HUES6 (cell line): ENCODE measurements at regions not wholly inside any gene's neighbourhood (a gene's known extent, or its start where the extent isn't known, plus 50 kb on each side); places are given as distances from the start of the nearest gene placed in this dataset.

Source experiments
- H3K27ac ChIP-seq: 2 replicates; pipeline ENCODE4 v1.7.0; 2013; ENCODE audit warnings: low read depth, mild to moderate bottlenecking, low read length, inconsistent platforms
- H3K27me3 ChIP-seq: 2 replicates; pipeline ENCODE4 v1.6.1; 2013; ENCODE audit warnings: low read length; ENCODE audit not compliant: control insufficient read depth, insufficient read depth
- H3K36me3 ChIP-seq: 2 replicates; pipeline ENCODE4 v1.6.1; 2013; ENCODE audit warnings: low read length; ENCODE audit not compliant: control insufficient read depth, insufficient read depth
- H3K4me1 ChIP-seq: 2 replicates; pipeline ENCODE4 v1.6.1; 2013; ENCODE audit warnings: low read length; ENCODE audit not compliant: control insufficient read depth, insufficient read depth
- H3K4me3 ChIP-seq: 2 replicates; pipeline ENCODE4 v1.5.1; 2013; ENCODE audit warnings: low read depth, low read length
- H3K9ac ChIP-seq: one replicate; pipeline ENCODE4 v1.6.1; 2013; ENCODE audit warnings: mild to moderate bottlenecking, low read length
- H3K9me3 ChIP-seq: 2 replicates; pipeline ENCODE4 v1.6.1; 2013; ENCODE audit warnings: low read depth, low read length; ENCODE audit not compliant: control insufficient read depth, insufficient read depth

DNA sequence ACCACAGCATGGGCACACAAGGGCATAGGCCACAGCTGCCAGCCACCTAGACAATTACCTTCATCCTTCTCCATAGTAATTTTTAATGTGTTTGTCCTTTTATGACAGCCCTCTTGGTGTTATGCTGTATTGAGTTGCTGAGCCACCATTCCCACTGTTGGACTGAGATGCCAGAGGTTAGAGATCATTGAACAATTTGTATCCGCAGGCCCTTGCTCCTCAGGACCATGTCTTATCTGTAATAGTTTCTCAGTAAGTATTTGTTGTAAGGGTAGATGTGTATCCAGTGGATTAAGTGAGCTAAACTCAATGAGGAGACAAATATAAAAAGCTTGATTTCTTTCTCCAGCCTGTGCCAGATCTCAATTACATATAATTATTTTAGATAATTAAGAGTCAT, 832.8 kb upstream of the ID2 start:
- Histone ChIP-seq H3K4me3 (no peak overlapping the region), H3K27me3 (no peaks in the 10 kb centered on the region), H3K9me3 (no peaks in the 10 kb centered on the region), H3K27ac (no peak overlapping the region), H3K9ac (no peak overlapping the region), H3K36me3 (no peaks in the 10 kb centered on the region), H3K4me1 (peaks cover 16% of the 10 kb centered on the region; the same call in 1 of the 2 replicates)

DNA sequence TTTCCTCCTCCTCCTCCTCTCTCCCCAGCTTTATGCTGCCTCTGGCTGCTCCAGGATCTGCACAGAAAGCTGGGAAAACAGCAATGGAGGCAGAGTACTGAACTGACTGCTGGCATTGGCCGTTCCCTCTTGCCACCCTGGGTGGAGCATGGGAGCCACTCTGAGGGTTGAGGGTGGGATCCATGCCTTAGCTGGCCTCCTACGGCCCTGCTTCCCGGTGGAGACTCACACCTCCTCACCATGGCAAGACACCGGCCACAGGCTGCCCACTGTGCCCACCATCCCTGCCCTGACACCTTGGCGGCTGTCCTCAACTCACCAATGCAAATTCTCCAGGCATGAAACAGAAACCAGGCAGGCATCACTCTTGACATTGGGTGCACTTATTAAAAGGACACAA, 832.3 kb upstream of the ID2 start:
- no peak overlapping the region for H3K9ac ChIP-seq
- H3K4me3 ChIP-seq: no peak overlapping the region
- peaks cover 14% of the 10 kb centered on the region; the same call in 1 of the 2 replicates for H3K4me1 ChIP-seq
- H3K27me3 ChIP-seq: no peaks in the 10 kb centered on the region
- no peak overlapping the region for H3K27ac ChIP-seq
- no peaks in the 10 kb centered on the region for H3K9me3 ChIP-seq
- no peaks in the 10 kb centered on the region for H3K36me3 ChIP-seq

DNA sequence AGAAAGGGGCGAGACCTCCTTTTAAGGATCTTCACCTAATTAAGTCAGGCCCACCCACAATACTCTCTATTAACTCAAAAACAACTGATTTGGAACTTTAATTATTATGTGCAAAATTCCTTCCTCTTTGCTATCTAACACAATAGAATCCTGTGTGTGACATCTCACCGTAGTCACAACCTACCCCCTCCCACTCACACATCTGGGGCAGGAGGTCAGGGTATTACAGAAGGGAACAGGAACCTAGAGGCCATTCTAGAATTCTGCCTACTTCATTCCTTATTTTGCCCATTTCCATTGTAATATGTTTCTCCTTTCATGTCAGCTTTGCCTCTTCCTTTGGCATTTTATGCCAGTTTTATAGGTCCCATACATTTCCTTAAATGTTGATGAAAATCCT, 829.3 kb upstream of the ID2 start:
- peaks cover 10% of the 10 kb centered on the region; the same call in 1 of the 2 replicates for H3K4me1 ChIP-seq
- no peaks in the 10 kb centered on the region for H3K27me3 ChIP-seq
- H3K4me3 ChIP-seq: no peak overlapping the region
- no peaks in the 10 kb centered on the region for H3K36me3 ChIP-seq
- H3K27ac ChIP-seq: no peak overlapping the region
- H3K9me3 ChIP-seq: no peaks in the 10 kb centered on the region
- H3K9ac ChIP-seq: no peak overlapping the region

DNA sequence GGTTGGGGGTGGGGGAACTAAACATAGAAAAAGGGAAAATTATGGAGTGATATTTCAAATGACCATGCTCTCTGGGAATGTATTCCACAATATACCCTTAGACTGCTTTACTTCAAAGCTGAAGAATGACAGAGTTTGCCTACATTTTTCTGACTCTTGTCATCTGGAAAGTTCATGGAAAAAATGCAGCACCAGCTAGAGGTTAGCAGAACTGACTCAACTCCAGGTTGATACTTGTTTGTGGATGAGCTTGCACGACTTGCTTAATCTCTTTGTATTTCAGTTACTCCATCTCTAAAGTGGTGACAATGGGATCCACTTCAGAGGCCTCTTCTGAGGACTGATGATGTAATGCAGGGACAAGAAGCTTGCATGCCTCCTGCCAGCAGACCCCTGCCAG, 824.0 kb upstream of the ID2 start:
- Histone ChIP-seq H3K36me3 (peaks cover 5% of the 10 kb centered on the region; the same call in 1 of the 2 replicates), H3K4me3 (no peak overlapping the region), H3K27me3 (no peaks in the 10 kb centered on the region), H3K9me3 (no peaks in the 10 kb centered on the region), H3K27ac (no peak overlapping the region), H3K4me1 (peaks cover 7% of the 10 kb centered on the region), H3K9ac (no peak overlapping the region)

DNA sequence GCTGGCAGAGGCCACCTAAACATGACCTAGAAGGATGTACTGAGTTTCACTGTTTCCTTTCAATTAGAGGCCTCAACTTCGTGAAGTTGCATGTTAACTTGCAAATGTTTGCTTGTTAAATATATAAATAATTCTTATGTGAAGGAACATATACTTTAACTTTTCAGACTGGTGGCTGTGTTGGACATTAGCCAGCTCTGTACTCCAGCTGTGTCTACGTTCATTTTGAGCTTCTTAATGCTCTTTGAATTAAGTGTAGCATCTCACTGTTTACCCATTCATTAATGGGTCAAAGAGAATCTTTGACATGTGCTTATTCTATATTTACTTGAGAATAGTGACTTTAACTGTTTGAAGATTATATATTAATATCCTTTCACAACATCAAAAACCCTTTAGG, 823.2 kb upstream of the ID2 start:
- Histone ChIP-seq H3K27ac (no peak overlapping the region), H3K9me3 (no peaks in the 10 kb centered on the region), H3K27me3 (no peaks in the 10 kb centered on the region), H3K36me3 (peaks cover 12% of the 10 kb centered on the region), H3K9ac (no peak overlapping the region), H3K4me1 (peaks cover 7% of the 10 kb centered on the region), H3K4me3 (no peak overlapping the region)

DNA sequence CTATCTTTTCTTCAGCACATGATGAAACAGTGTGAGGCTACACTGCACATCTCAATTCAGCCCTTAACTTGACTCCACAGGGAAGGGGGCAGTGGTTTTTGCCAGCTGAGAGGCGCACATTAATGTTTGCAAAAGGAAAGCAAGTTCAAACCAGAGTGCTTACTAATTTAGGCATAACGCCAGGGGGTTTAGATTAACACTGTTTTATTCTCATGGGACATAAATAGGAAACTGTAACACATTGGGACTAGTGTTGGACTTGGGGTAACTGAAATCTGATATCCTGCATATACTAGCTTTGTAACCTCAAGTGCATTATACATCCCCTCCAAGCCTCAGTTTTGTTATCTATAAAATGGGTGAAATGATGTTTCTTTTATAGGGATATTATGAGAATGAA, 821.2 kb upstream of the ID2 start:
- no peaks in the 10 kb centered on the region for H3K9me3 ChIP-seq
- H3K27ac ChIP-seq: no peak overlapping the region
- H3K36me3 ChIP-seq: peaks cover 25% of the 10 kb centered on the region
- H3K27me3 ChIP-seq: no peaks in the 10 kb centered on the region
- H3K4me3 ChIP-seq: no peak overlapping the region
- peaks cover 7% of the 10 kb centered on the region for H3K4me1 ChIP-seq
- no peak overlapping the region for H3K9ac ChIP-seq

DNA sequence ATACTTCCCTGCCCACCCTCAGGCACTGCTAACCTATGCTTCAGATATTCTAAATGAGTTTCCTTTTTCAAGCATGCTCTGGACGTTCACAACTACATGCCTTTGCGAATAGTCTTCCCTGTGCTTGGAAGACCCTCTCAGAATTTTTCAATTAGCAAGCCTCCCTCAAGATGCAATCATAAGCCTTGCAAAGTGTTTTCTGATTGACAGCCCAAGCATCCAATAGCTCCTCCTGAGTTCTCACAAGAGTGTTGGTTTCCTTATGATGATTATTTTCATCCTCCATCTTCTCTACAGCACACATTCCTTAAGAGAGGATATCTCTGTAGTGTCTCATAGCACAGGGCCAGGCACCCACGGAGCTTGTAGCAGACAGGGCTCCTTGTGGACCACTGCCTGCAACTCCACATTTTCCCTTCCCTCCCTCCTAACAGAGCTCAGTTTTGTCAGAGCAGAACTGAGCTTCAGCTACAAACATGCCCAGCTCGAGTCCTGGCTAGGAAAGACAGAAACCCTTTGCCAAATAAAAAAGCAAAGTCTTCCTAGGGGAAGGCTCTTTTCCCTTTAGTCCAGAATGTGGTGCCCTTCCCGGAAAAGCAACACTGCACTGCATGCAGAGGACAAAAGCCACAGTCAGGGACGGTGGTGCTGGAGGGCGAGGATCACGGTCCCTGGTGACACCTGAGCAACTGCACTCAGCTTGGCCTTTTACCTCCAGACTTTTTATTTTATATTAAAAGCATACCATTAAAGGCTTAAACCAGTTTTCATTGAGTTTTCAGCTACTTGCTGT, 819.8 kb upstream of the ID2 start:
- H3K9me3 ChIP-seq: no peaks in the 10 kb centered on the region
- no peak overlapping the region for H3K4me3 ChIP-seq

DNA sequence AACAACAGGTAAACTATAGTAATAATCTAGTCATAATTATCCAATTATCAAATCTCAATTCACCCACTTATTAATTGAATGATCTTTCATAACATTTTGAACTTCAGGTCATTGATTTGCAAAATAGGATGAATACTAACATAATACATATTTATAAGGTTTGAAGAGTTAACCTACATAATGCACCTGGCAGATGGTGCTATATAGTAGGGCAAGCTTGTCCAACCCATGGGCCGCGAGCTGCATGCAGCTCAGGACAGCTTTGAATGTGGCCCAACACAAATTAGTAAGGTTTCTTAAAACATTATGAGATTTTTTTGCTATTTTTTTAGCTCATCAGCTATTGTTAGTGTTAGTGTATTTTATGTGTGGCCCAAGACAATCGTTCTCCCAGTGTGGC, 815.8 kb upstream of the ID2 start:
- peaks cover under 1% of the 10 kb centered on the region; the same call in 1 of the 2 replicates for H3K27me3 ChIP-seq
- peaks cover 20% of the 10 kb centered on the region for H3K4me1 ChIP-seq
- H3K36me3 ChIP-seq: peaks cover 76% of the 10 kb centered on the region
- no peak overlapping the region for H3K9ac ChIP-seq
- H3K9me3 ChIP-seq: no peaks in the 10 kb centered on the region
- H3K27ac ChIP-seq: no peak overlapping the region
- no peak overlapping the region for H3K4me3 ChIP-seq

More for the DNA sequence above, 819.8 kb upstream of the ID2 start:
- Histone ChIP-seq H3K9ac (no peak overlapping the region), H3K36me3 (peaks cover 37% of the 10 kb centered on the region), H3K27ac (no peak overlapping the region), H3K4me1 (peaks cover 7% of the 10 kb centered on the region), H3K27me3 (no peaks in the 10 kb centered on the region)

DNA sequence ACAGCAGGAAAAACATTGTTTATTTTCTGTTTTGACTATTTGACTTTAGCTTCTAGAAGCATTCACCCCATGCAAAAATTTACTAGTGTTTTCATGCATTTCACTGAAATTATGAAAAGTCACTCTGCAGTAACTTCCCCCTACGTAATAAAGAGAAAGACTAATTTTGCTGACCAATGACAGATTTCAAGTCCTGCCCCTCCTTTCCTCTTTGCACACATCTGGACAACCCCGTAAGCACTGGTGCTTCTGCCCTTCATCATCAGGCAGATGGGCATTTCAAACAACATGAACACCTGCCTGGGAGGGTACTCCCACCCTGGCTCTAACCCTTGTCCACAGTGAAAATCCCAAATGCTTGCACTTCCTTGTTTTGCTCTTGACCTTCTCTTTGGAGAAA, 815.0 kb upstream of the ID2 start:
- Histone ChIP-seq H3K27ac (no peak overlapping the region), H3K4me1 (peaks cover 26% of the 10 kb centered on the region), H3K36me3 (peaks cover 79% of the 10 kb centered on the region), H3K4me3 (no peak overlapping the region), H3K9ac (no peak overlapping the region), H3K9me3 (no peaks in the 10 kb centered on the region), H3K27me3 (peaks cover 3% of the 10 kb centered on the region; the same call in 1 of the 2 replicates)

DNA sequence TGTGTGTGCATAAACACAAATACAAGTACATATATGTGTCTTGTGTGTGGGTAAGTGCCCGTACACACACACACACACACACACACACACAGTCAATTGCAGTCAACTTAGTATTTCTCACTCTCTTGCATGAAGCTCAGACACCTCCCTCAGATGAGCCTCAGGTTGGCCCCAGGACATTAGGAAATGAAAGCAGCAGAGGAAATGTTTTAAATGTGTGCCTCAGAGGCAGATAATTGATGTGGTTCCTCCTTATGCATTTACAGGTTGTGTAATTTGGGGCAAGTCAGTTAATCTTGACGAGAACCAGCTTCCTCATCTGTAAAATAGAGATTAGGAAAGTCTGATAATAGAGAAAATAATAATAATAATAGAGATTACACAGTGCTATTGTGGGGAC, 814.0 kb upstream of the ID2 start:
- Histone ChIP-seq H3K9ac (no peak overlapping the region), H3K27me3 (peaks cover 3% of the 10 kb centered on the region; the same call in 1 of the 2 replicates), H3K4me1 (peaks cover 33% of the 10 kb centered on the region), H3K27ac (no peak overlapping the region), H3K9me3 (no peaks in the 10 kb centered on the region), H3K4me3 (no peak overlapping the region), H3K36me3 (peaks cover 75% of the 10 kb centered on the region)

DNA sequence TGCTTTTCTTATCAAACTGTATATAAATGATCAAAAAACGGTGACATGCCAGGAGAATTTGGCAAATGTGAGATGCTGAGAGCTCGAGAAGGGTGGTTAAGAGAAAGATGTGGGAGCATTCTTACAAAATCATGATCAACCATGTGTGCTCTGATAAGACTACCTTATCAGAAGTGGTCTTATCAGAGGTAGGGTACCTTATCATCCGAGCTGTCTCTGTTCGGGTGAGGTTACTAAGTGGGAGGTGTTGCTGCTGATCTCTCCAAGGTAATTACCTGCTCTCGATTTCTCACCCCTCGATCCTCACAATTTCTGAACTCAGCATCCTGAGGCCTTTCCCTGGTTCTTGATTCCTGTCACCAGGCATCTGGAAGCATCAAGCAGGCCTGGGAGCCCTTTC, 813.0 kb upstream of the ID2 start:
- peak overlapping the region; percentile 61 for H3K9ac ChIP-seq
- no peaks in the 10 kb centered on the region for H3K9me3 ChIP-seq
- no peak overlapping the region for H3K27ac ChIP-seq
- H3K4me1 ChIP-seq: peaks cover 35% of the 10 kb centered on the region
- no peak overlapping the region for H3K4me3 ChIP-seq
- peaks cover 3% of the 10 kb centered on the region; the same call in 1 of the 2 replicates for H3K27me3 ChIP-seq
- peaks cover 66% of the 10 kb centered on the region for H3K36me3 ChIP-seq
